ENCODE measurements at regions not wholly inside any gene's neighbourhood (a gene's known extent, or its start where the extent isn't known, plus 50 kb on each side); places are given as distances from the start of the nearest gene placed in this dataset.

GRCh38 chr5:117065161-117065560, 490.5 kb upstream of the SEMA6A start (continued):
- TF ChIP-seq, protein P1, sequence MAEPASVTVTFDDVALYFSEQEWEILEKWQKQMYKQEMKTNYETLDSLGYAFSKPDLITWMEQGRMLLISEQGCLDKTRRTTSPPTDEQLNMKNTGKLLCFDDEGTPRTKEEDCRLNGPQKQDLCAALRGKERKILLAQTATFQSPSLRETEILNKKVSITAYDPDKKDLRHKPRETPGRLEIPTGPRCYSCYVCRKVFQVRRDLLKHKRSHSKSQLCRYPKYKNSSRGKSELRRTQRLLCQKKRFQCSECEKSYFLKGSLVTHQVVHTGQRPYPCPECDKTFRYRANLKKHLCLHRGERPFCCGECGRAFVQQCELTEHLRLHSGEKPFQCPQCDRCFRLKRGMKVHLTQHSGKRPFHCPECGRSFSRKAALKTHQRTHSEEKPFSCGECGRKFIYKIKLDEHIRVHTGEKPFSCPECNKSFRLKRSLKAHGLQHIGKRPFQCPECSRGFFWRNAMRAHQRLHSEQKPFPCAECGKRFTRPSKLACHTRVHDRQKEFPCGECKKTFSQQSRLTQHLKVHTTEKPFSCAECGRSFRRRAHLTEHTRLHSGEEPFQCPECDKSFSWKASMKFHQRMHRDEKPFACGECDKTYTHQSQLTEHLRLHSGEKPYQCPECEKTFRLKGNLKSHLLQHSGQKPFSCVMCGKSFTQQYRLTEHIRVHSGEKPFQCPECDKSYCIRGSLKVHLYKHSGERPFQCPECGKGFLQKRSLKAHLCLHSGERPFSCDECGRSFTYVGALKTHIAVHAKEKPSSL (CRISPR knock-in tag; conservative IDR thresholded peaks at IDR 0.05) = no peak
- no peak for TF ChIP-seq ZBTB21 (CRISPR knock-in tag; IDR thresholded peaks at IDR 0.05; ENCODE audit: borderline replicate concordance)

GRCh38 chr5:117060099-117060498, 485.5 kb upstream of the SEMA6A start:
- ATAC-seq (no peak), DNase-seq (ENCODE audit: low spot score) (no peak)
- H3K27me3 Mint-ChIP-seq (ENCODE audit: low read depth) = no peaks in the 10 kb centered on the region
- peaks cover 28% of the 10 kb centered on the region for H3K4me1 Mint-ChIP-seq
- H3K36me3 Mint-ChIP-seq = no peaks in the 10 kb centered on the region
- no peaks in the 10 kb centered on the region for H3K9me3 Mint-ChIP-seq
- no peak overlapping the region for H3K27ac Mint-ChIP-seq
- H3K4me3 Mint-ChIP-seq = no peak overlapping the region
- ChIA-PET CTCF (no interaction called here), POLR2A (no interaction called here)
- TF ChIP-seq ZNF671 (CRISPR knock-in tag; IDR thresholded peaks at IDR 0.05) (no peak), ZMAT4 (CRISPR knock-in tag; IDR thresholded peaks at IDR 0.05) (no peak), GTF2I (CRISPR knock-in tag; conservative IDR thresholded peaks at IDR 0.05) (no peak), NFYB (CRISPR knock-in tag; conservative IDR thresholded peaks at IDR 0.05; ENCODE audit: low read depth) (no peak), ETV6 (CRISPR knock-in tag; IDR thresholded peaks at IDR 0.05) (no peak), ZNF263 (CRISPR knock-in tag; IDR thresholded peaks at IDR 0.05; ENCODE audit: low read depth) (no peak), ATF2 (CRISPR knock-in tag; IDR thresholded peaks at IDR 0.05; ENCODE audit: borderline replicate concordance, low read depth) (no peak), OVOL2 (CRISPR knock-in tag; IDR thresholded peaks at IDR 0.05; ENCODE audit: borderline replicate concordance) (no peak), ZNF423 (CRISPR knock-in tag; IDR thresholded peaks at IDR 0.05) (no peak), CDX4 (CRISPR knock-in tag; IDR thresholded peaks at IDR 0.05; ENCODE audit: borderline replicate concordance) (no peak)
- TF ChIP-seq, protein P2, sequence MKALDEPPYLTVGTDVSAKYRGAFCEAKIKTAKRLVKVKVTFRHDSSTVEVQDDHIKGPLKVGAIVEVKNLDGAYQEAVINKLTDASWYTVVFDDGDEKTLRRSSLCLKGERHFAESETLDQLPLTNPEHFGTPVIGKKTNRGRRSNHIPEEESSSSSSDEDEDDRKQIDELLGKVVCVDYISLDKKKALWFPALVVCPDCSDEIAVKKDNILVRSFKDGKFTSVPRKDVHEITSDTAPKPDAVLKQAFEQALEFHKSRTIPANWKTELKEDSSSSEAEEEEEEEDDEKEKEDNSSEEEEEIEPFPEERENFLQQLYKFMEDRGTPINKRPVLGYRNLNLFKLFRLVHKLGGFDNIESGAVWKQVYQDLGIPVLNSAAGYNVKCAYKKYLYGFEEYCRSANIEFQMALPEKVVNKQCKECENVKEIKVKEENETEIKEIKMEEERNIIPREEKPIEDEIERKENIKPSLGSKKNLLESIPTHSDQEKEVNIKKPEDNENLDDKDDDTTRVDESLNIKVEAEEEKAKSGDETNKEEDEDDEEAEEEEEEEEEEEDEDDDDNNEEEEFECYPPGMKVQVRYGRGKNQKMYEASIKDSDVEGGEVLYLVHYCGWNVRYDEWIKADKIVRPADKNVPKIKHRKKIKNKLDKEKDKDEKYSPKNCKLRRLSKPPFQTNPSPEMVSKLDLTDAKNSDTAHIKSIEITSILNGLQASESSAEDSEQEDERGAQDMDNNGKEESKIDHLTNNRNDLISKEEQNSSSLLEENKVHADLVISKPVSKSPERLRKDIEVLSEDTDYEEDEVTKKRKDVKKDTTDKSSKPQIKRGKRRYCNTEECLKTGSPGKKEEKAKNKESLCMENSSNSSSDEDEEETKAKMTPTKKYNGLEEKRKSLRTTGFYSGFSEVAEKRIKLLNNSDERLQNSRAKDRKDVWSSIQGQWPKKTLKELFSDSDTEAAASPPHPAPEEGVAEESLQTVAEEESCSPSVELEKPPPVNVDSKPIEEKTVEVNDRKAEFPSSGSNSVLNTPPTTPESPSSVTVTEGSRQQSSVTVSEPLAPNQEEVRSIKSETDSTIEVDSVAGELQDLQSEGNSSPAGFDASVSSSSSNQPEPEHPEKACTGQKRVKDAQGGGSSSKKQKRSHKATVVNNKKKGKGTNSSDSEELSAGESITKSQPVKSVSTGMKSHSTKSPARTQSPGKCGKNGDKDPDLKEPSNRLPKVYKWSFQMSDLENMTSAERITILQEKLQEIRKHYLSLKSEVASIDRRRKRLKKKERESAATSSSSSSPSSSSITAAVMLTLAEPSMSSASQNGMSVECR (CRISPR knock-in tag; IDR thresholded peaks at IDR 0.05; ENCODE audit: borderline replicate concordance) = no peak
- TF ChIP-seq, protein P3, sequence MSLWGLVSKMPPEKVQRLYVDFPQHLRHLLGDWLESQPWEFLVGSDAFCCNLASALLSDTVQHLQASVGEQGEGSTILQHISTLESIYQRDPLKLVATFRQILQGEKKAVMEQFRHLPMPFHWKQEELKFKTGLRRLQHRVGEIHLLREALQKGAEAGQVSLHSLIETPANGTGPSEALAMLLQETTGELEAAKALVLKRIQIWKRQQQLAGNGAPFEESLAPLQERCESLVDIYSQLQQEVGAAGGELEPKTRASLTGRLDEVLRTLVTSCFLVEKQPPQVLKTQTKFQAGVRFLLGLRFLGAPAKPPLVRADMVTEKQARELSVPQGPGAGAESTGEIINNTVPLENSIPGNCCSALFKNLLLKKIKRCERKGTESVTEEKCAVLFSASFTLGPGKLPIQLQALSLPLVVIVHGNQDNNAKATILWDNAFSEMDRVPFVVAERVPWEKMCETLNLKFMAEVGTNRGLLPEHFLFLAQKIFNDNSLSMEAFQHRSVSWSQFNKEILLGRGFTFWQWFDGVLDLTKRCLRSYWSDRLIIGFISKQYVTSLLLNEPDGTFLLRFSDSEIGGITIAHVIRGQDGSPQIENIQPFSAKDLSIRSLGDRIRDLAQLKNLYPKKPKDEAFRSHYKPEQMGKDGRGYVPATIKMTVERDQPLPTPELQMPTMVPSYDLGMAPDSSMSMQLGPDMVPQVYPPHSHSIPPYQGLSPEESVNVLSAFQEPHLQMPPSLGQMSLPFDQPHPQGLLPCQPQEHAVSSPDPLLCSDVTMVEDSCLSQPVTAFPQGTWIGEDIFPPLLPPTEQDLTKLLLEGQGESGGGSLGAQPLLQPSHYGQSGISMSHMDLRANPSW (CRISPR knock-in tag; conservative IDR thresholded peaks at IDR 0.05; ENCODE audit: low read depth) = no peak
- TF ChIP-seq, protein P4, sequence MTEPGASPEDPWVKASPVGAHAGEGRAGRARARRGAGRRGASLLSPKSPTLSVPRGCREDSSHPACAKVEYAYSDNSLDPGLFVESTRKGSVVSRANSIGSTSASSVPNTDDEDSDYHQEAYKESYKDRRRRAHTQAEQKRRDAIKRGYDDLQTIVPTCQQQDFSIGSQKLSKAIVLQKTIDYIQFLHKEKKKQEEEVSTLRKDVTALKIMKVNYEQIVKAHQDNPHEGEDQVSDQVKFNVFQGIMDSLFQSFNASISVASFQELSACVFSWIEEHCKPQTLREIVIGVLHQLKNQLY (CRISPR knock-in tag; IDR thresholded peaks at IDR 0.05) = no peak
